ENCODE measurements at regions not wholly inside any gene's neighbourhood (a gene's known extent, or its start where the extent isn't known, plus 50 kb on each side); places are given as distances from the start of the nearest gene placed in this dataset.

DNA sequence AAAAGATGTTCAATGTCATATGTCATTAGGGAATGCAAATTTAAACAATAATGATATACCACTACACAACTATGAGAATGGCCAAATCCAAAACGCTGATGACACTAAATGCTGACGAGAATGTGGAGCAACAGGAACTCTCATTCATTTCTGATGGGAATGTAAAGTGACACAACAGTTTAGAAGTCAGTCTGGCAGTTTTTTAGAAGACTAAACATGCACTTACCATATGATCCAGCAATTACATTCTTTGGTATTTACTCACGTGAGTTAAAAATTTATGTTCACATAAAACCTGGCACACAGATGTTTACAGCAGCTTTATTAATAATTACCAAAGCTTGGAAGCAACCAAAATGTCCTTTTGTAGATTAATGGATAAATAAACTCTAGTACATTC is 110.4 kb upstream of the C1orf21 start:
- no peak for DNase-seq (ENCODE audit: low read depth)

DNA sequence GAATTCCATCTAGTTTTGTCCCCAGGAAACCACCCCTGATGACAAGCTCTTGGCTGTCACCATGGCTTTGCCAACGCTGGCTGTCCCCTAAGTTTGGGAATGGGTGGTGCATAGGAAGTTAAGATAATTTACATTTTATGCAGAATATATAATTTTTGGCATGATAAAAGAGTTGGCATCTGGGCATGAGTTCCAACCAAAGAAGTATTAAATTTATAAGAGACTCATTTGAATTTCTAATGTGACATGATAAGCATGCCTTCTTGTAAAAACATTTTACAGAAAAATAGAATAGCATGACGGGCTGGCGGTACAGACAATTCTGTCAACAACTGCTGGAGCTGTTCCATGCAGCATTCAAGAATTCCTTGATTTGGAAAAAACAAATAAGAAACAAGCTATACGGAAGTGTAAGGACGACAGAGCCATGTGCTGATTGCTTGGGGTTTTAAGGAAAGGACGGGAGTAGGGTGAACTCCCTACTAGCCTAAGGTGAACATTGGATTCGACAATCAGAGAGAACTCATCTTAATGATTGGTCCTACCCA is 106.8 kb upstream of the C1orf21 start:
- DNase-seq (ENCODE audit: low read depth): no peak

DNA sequence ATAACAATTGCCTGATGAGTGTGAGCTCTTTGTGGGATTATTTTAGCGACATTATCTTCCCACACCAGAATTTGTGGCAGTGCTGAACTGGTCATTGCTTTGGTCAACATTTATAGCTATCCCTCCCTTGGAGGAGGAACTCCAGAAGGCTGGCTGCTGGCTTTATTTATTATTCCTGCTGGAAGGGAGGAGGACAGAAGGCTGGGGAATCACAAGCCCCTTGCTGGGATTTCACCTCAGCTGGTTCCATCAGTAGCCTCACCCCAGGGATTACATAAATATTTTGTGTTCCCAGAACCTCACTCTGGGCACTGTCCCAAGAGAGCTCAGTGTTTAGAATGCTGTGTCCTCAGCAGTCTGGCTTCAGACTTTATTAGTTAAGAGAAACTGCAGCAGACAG is 102.8 kb upstream of the C1orf21 start:
- DNase-seq (ENCODE audit: low read depth): no peak

DNA sequence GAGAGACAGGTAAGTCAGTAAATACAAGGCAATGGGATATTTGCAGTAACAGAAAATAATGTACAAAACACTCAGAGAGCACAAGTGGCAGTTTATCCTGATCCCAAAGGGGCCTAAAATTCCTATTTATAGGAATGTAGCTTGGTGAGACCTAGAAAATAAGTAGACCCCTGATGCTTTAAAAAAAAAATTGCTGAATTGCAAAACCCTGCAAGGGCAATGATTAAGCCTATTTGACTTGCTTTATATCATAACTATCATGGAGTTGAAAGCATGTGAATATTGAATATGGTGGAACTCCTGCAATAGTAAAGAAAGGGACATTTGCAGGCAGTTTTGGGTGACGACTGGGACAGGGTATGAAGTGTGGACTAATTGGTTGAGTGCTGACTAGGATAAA is 101.9 kb upstream of the C1orf21 start:
- no peak for DNase-seq (ENCODE audit: low read depth)

DNA sequence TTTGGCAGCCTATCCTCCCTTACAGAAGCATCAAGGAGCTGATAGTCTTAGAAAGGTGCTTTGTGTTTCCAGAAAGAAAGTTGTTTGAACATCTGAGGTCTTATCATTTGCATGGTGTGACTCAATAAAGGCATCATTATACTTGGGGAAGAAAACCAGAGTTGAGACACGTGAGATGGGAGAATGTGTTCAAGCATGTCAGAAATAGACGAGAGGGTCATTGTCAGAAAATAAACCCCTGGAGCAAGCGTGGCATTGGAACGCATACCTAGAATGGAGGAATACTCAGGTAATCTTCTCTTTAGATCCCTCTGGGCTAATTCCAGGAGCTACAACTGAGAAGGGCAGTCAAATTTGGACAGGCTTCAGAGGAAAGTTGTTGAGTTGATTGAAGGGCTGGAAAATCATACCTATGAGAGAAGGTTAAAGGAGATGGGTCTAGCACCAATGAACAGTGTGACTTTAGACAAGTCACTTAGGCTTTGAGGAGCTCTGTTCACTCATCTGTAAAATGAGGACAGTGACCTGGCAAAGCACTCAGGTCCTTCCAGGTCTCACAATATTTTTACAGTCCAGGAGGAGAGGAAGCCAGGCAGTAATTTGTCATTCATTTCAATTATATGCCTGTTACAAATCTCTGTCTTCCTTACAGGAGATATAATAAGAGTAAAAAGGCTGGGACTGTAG is 101.3 kb upstream of the C1orf21 start:
- no peak for DNase-seq (ENCODE audit: low read depth)

DNA sequence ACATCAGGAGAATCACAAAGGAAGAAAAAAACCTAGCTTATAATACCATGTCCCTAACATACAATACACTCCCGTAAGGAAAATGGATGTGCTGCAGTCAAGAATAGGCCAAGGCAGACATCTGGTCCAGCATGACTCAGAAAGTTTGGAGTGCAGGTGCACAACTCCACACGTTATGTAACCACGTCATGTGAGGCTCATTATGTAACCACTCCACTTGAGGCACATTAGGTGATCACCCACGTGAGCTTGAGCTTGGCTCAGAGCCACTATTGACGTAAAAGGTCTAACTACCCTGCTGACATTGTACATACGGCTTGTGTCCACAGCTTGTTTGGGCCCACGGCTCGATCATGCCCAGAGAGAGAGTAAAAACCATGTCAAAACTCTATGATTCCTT is 99.8 kb upstream of the C1orf21 start:
- no peak for DNase-seq (ENCODE audit: low read depth)

DNA sequence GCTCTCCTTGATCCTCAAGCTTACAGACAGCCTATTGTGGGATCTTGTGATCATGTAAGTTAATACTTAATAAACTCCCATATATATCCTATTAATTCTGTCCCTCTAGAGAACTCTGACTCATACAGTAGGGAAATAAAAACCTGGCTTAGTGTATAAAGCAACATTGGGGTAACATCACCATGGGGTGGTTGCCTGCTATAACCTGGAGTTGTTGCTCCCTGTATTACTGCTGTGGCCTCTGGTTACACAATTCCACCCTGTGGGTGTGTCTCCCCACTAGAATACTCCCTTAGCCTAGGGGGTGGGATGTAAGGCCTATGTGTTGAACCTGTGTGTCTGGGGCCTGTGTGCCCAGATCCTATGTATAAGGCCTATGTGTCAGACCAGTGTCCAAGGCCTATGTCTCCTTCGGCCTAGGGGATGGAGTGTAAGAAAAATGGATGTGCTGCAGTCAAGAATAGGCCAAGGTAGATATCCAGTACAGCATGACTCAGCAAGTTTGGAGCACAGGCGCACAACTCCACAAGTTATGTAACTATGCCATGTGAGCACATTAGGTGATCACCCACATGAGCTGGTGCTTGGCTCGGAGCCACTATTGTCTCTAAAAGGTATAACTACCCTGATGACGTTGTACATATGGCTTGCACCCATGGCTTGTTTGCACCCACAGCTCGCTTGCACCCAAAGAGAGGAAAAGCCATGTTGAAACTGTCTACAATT is 96.8 kb upstream of the C1orf21 start:
- DNase-seq (ENCODE audit: low read depth): no peak

DNA sequence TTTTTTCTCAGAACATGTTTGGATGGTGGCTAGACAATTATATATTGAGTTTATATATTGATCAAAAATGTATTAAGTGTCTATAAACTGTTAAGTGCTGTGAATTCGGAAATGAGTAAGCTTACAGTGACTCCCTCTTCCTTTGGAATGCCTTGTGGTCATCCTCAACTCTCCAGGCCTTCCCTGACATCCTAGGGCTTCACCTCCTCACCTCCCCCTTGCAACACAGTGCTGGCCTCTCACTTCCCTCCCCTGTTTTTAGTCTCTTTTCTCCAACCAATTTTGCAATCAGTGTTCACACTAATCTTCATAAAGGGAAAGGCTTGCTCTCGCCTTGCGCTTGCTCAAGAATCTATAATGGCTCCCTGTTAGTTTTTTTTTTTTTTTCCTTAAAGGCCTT is 95.1 kb upstream of the C1orf21 start:
- DNase-seq (ENCODE audit: low read depth): no peak

DNA sequence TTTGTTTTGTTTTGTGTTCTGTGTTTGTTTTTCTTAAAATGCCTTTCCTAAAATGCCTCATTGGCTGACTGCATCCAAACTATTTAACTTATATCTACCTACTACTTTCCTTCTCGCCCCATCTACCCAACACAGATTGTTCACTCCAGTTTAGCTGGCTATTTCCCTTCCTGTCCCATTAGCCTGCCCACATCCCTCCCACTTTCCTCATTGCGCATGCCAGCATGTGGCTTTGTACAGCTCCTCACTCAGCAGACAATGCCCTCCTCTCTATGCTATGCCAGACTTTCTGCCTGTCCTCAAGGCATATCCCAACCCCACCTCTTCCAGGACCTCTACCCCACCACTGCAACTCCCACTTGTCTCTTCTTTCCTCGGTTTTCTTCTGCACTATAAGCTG is 94.7 kb upstream of the C1orf21 start:
- no peak for DNase-seq (ENCODE audit: low read depth)

DNA sequence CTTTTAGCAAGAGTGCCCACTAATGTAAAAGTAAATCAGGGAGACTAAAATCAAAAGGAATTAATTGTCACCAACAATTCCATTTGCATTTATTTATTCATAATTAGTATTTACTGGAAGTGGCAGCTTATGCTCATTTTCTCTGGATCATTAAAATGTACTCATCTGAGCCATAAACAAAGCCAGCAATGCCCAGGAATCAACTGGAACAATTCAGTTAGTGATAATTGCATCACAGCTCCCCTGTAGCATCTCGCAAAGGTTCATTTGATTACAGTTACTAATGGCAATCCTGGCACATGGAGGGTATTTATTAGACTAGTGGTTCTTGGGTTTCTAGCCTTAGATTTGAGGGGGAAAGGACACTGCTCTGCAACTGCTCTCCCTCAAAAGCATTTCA is 92.7 kb upstream of the C1orf21 start:
- DNase-seq (ENCODE audit: low read depth): no peak

DNA sequence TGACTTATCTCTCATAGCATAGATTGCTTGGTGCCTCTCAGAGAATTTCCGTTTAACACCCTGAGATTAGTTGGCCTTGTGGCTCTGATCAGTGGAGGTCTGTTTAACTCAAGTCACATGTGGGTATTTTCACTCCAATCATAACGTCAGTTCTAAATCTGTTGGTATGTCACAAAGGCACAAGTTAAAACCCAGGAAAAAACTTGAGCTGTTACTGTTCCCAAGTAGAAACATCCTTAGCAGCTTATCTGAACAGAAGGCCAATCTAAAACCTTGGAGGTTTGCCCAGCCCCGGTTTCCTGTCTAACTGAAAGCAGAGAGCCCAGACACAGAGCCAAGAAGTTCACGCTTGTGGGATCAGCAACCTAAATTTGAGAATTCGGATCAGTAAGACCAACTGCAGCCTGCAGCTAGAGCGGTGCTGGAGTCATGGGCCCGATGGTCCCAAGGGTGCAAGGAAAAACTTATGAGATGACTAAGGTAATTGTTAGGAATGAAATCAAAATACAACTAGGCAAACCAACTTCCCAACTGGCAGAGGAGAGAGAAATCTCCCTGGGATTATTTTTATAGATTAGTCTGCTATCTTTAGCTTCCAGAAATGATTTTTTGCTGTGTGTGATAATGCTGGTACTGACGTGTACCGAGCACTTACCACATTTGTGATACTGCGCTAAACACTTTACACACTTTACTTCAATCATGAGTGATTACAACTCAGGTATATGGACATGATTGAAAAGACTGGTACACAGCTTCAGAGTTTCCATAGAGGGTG is 90.2 kb upstream of the C1orf21 start:
- DNase-seq (ENCODE audit: low read depth): peak; percentile 85

DNA sequence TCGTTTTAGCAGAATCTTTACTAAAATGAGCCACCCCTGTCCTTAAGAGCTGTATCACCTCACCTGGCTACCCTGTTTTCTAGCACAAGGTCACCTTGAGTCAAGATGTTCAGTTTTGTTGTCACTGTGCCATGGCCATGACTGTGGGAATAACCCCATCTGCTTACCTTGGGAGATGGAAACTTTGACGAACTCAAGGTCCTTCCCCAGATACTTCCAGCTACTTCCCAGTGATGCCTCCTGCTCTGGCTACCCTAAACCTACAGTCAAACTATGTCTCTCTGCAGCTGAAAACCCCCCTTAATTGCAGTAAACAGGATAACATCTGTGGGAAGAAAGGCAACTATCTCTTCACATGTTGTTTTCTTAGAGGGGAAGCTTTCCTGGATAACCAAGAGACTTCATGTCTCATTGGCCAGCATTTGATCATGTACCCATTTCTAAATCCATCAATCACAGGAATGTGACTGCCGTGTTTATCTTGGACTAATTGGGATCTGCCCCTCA is 89.5 kb upstream of the C1orf21 start:
- no peak for DNase-seq (ENCODE audit: low read depth)

DNA sequence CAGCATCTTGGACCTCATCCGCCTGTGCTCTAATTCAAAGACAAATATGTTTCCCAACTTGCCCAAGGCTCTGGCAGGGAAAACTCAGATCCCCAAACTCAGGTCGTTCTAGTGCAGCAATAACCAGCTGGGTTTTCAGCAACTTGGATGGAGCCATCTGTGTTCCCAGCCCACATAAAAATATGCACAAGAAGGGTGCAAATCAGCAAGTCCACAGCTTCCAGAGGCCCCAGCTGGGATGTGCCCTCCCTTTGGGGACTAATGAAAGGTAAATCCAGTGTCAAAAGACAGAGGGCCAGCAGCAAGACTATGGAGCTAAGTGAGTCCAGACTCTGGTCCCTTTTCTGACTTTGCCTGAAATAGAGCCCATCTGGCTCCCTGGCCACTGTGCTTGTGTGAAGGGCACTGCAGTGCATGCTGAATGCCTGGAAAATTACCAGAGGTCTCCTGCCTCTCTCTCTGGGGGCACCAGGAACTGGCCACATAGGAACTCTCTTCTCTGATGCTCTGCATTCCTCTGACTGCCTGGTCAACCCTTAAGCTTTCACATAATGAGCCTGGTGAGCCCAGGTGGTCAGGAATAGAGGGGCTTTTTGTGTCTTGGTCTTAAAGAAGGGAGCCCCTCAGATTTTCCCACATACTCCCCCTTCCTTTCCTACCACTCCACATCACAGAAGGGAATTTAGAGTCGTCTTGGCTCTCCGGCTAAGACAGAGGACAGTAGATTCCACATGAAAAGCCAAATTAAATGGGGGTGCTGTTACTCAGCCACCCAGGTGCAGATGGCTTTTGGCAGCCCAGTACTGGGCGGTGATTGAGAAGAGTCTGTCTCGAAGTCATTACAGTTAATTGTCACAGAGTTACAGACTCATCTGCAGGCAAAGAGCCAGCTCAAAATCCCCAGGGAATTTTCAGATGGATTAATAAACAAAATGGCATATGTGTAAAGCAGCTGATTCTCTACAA is 88.1 kb upstream of the C1orf21 start:
- DNase-seq (ENCODE audit: low read depth): no peak

DNA sequence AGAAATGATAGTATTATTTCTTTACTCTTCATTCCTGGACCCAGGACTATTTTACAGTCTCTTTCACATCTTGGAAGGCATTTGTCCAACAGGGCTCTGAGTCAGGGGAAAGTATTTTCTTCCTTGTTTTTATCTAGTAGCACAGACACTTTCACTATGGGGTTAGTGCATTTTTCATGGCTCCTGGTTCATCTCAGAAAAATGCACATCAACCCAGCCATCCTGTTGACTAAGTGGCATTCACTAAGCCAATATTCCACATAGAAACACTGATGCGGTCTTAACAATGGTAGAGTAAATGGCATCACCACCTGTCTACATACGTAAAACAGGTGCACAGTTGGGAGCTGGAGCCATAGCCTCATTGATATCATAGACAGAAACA is 87.4 kb upstream of the C1orf21 start:
- DNase-seq (ENCODE audit: low read depth): peak; percentile 88

DNA sequence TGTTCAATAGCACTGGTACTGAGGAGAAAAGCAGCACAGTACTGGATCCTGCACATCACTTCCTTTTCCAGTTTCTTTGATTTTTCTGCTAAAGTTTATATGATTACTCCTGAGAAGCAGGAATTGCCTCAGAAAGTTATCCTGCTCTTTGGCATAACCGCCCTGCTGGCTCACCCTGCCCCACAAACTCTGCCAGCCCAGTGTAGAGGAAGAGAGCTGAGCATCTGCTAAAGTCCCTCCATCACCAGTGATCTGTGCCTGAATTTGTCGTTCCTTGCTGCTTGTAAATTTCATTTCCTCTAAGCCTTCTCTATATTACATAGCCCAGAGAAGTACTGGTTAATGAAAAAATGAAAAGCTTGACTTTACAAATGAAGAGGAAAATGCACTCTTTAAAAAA is 87.0 kb upstream of the C1orf21 start:
- DNase-seq (ENCODE audit: low read depth): no peak

DNA sequence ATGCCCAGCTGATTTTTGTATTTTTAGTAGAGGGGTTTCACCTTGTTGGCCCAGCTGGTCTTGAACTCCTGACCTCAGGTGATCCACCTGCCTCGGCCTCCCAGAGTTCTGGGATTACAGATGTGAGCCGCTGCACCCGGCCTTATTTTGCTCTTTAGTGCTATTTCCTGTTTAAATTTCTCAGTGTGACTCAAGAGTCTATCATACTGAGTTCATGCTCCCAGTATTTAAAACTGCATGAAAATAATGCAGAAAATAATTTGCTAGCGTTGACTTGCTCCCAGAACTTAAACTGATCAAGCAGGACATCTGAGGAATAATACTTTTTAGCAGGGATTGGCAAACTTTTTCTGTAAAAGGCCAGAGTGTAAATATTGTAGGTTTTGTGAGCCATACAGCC is 86.4 kb upstream of the C1orf21 start:
- DNase-seq (ENCODE audit: low read depth): no peak

DNA sequence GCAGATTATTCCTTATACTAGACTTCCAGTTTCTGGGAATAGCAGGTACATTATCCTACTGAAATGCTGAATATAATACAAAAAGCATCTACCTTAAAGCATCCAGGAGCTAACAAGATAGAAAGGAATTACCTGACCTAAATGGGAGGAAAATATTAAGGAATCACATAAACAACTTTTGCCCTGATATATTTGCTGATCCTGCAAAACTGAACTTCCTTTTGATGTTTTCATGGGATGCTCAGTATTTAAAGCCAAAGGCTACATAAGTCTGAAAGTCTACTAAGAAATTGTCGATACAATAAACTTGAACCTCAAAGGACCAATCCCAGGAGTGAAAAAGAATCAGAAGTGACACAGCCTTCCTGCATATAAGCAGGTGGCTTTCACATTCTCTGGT is 85.6 kb upstream of the C1orf21 start:
- no peak for DNase-seq (ENCODE audit: low read depth)

DNA sequence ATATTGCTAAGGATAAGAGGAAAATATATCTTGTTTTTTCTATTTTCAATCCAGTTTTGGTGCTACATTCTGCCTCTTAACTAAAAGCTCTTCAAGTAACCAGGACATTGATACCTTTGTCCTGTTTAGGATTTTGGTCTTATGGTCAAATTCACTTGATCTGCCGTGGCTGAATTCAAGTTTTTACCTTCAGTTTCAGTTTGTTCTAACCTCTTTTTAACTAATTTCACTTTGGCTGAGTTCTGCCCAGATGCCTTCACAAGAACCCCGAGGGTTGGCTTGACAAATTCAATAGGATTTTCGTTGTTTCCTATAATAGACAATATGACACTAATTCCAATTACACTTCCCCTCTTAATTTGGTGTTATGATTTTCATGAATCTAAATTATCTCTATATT is 84.5 kb upstream of the C1orf21 start:
- DNase-seq (ENCODE audit: low read depth): no peak

DNA sequence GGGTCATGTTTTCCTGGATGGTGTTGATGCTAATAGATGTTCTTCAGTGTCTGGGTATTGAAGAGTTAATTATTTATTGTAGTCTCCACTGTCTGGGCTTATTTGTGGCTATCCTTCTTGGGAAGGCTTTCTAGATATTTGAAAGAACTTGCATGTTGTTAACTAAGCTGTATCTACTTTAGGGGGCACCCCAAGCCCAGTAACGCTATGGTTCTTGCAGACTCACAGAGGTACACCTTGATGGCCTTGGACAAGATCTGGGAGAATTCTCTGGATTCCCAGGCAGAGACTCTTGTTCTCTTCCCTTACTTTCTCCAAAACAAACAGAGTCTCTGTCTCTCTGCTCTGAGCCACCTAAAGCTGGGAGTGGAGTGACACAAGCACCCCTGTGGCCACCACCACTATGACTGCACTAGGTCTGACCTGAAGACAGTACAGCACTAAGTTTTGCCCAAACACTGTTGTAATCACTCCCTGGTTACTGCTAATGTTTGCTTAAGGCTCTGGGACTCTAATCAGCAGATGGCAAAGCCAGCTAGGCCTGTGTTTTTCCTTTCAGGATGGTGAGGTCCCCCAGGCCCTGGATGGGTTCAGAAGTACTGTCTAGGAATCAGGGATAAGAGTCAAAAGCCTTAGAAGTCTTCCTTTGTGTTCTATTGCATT is 76.5 kb upstream of the C1orf21 start:
- no peak for DNase-seq (ENCODE audit: low read depth)

DNA sequence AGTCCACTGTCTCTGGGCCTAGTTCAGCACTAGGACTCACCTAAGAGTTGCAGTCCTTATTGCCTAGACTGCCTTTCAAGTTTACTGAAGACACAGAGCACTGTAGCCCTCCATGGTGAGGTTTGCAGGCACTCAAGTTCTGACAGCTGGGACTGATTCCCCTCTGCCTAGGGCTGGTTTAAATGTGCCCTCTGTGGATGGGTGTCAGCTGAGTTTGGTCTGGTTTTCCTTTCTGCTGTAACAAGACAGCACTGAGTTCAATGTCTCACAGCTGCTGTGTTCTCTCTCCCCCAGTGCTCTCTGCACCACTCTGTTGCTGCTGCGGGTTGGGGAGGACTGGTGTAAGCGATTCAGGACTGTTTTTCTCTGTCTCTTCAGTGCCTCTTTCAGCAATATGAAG is 75.2 kb upstream of the C1orf21 start:
- no peak for DNase-seq (ENCODE audit: low read depth)

DNA sequence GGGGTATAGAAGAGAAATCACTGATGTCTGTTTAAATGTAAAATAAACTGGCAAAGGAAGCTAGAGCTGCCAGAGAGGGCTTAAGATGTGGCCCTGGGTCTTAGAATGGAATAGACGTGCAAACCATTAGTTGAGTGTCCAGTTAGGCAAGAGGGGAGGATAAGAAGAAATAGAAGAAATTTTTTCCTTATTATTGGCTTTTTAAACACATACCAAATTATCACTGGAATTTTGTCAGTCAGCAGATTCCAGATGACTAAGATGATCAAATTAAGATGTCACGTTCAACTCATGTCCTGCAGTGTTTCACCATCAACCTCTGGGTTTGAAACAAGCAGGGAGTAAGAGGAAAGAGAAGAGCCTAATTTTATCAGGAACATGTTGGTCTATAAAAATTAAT is 71.6 kb upstream of the C1orf21 start:
- peak; percentile 74 for DNase-seq (ENCODE audit: low read depth)
